ENCODE measurements at regions not wholly inside any gene's neighbourhood (a gene's known extent, or its start where the extent isn't known, plus 50 kb on each side); places are given as distances from the start of the nearest gene placed in this dataset.

- no peak for TF ChIP-seq CTCF (IDR thresholded peaks at IDR 0.05)
- TF ChIP-seq POLR2A (IDR thresholded peaks at IDR 0.05): no peak
Measured at GRCh38 chr16:73796241-73796640, 500.4 kb upstream of the PSMD7 start.
